Uterus (tissue), 2 donors: ENCODE measurements at regions not wholly inside any gene's neighbourhood (a gene's known extent, or its start where the extent isn't known, plus 50 kb on each side); places are given as distances from the start of the nearest gene placed in this dataset.

Experiments used
- CTCF ChIP-seq, 4 experiments: fragments of 200-600 bp in 2 of 4; fragments of 450-650 bp in 2 of 4; sonication (generic) in 2 of 4; IDR thresholded peaks; one replicate each; pipeline ENCODE4 v1.5.1; 2016 to 2019; ENCODE audit warnings: antibody characterized with exemption in 4 of 4, mild to moderate bottlenecking in 2 of 4, moderate library complexity in 1 of 4
- POLR2A ChIP-seq, 2 donors: fragments of 450-650 bp; IDR thresholded peaks; one replicate each; pipeline ENCODE4 v1.6.1; 2016; ENCODE audit warnings: antibody characterized with exemption in 2 of 2, mild to moderate bottlenecking in 1 of 2, moderate library complexity in 1 of 2

- TF ChIP-seq CTCF (IDR thresholded peaks at IDR 0.05) = no peak
- TF ChIP-seq POLR2A (IDR thresholded peaks at IDR 0.05) = no peak
Measured at GRCh38 chr6:85127168-85127498, 322.8 kb upstream of the NT5E start.
